GM12878 (cell line): ENCODE measurements at regions not wholly inside any gene's neighbourhood (a gene's known extent, or its start where the extent isn't known, plus 50 kb on each side); places are given as distances from the start of the nearest gene placed in this dataset.

ENCODE experiments used
- ATAC-seq: fragments of 200-7000 bp; cut with Tn5 transposase; 3 replicates; pipeline ENCODE4 v1.9.1; 2020; ENCODE audit warnings: mild to moderate bottlenecking, moderate library complexity
- BruUV-seq: library from RNA; stranded (reverse); fragments of 400-500 nt; replicated peaks from 2 replicates; lab custom pipeline; 2021; lab: Mats Ljungman, UMichigan
- CTCF ChIA-PET: fragments of 300-600 bp; sonication (Branson Sonifier 250); formaldehyde crosslinking; extraction: SDS; loops from one replicate; lab custom pipeline; 2021; ENCODE audit warnings: inconsistent platforms; lab: Yijun Ruan, JAX
- POLR2A ChIA-PET: fragments of 350-600 bp; formaldehyde crosslinking; extraction: SDS; loops from one replicate; lab custom pipeline; 2021; ENCODE audit warnings: inconsistent platforms; lab: Charles Lee
- RAD21 ChIA-PET: fragments of 300-600 bp; sonication (Branson Sonifier 250); formaldehyde crosslinking; loops from one replicate; lab custom pipeline; 2023; ENCODE audit warnings: antibody characterized with exemption; ENCODE audit not compliant: unreplicated experiment; lab: Charles Lee
- SMC1A ChIA-PET: fragments of 300-600 bp; sonication (Branson Sonifier 250); formaldehyde crosslinking; loops from one replicate; lab custom pipeline; 2023; ENCODE audit not compliant: unreplicated experiment, uncharacterized antibody; lab: Charles Lee
- DNase-seq: peaks from one replicate; pipeline ENCODE4 v3.0.0-alpha.2; 2011; ENCODE audit warnings: low read depth, low spot score
- FAIRE-seq: peaks from 3 replicates; lab custom pipeline; 2011; peaks lifted over from hg19 to GRCh38; lab: Jason Lieb, UNC
- H2AFZ ChIP-seq: 2 replicates; pipeline ENCODE4 v1.6.0; 2011; ENCODE audit warnings: low read depth, low read length, control low read depth; ENCODE audit not compliant: control insufficient read depth
- H3K27ac ChIP-seq: 2 replicates; pipeline ENCODE4 v1.5.1; 2011; ENCODE audit warnings: control low read depth; ENCODE audit not compliant: control insufficient read depth, insufficient read depth
- H3K27me3 ChIP-seq, 2 experiments: replicated peaks in 1 of 2; 2 replicates each; pipeline versions ENCODE4 v1.6.0 to v1.6.1; 2011; ENCODE audit warnings: low read length in 1 of 2; ENCODE audit not compliant: control insufficient read depth in 2 of 2, insufficient read depth in 2 of 2
- H3K36me3 ChIP-seq, 2 experiments: 2 replicates each; pipeline ENCODE4 v1.5.1; 2011; ENCODE audit warnings: low read length in 1 of 2; ENCODE audit not compliant: control insufficient read depth in 2 of 2, insufficient read depth in 2 of 2
- H3K4me1 ChIP-seq: 2 replicates; pipeline ENCODE4 v1.6.1; 2011; ENCODE audit warnings: mild to moderate bottlenecking, low read length, moderate library complexity, mixed read lengths; ENCODE audit not compliant: control insufficient read depth, insufficient read depth
- H3K4me2 ChIP-seq: 2 replicates; pipeline ENCODE4 v1.6.0; 2011; ENCODE audit warnings: control low read depth; ENCODE audit not compliant: control insufficient read depth, insufficient read depth
- H3K4me3 ChIP-seq: fragments of 200-600 bp; sonication (generic); 2 replicates; pipeline ENCODE4 v1.5.1; 2016
- H3K79me2 ChIP-seq: 2 replicates; pipeline ENCODE4 v1.6.0; 2011; ENCODE audit warnings: low read length; ENCODE audit not compliant: control insufficient read depth, insufficient read depth
- H3K9ac ChIP-seq: 2 replicates; pipeline ENCODE4 v1.8.0; 2011; ENCODE audit warnings: low read length, control low read depth, mixed read lengths; ENCODE audit not compliant: control insufficient read depth, insufficient read depth
- H3K9me3 ChIP-seq: replicated peaks from 3 replicates; pipeline ENCODE4 v1.5.1; 2011; ENCODE audit warnings: mild to moderate bottlenecking, low read length; ENCODE audit not compliant: control insufficient read depth, insufficient read depth
- H4K20me1 ChIP-seq: 2 replicates; pipeline ENCODE4 v1.6.0; 2011; ENCODE audit not compliant: control insufficient read depth, insufficient read depth
- ATF3 ChIP-seq: IDR thresholded peaks from 2 replicates; pipeline ENCODE4 v1.6.1; 2011; ENCODE audit warnings: low read depth, mild to moderate bottlenecking, low read length, moderate library complexity, borderline replicate concordance; ENCODE audit errors: extremely low read depth
- BCLAF1 ChIP-seq: fragments of 450-650 bp; IDR thresholded peaks from 2 replicates; pipeline ENCODE4 v1.6.1; 2017; ENCODE audit warnings: antibody characterized with exemption, mild to moderate bottlenecking, moderate library complexity
- MEF2B ChIP-seq: fragments of 450-650 bp; IDR thresholded peaks from 2 replicates; pipeline ENCODE4 v1.6.1; 2018; ENCODE audit warnings: mild to moderate bottlenecking, moderate library complexity; ENCODE audit not compliant: partially characterized antibody, poor library complexity, severe bottlenecking
- MTA3 ChIP-seq: IDR thresholded peaks from 2 replicates; pipeline ENCODE4 v1.6.1; 2012; ENCODE audit warnings: low read length, inconsistent platforms, borderline replicate concordance
- MXI1 ChIP-seq: fragments of 150-350 bp; IDR thresholded peaks from 2 replicates; pipeline ENCODE4 v1.6.1; 2011; ENCODE audit warnings: low read depth, mild to moderate bottlenecking, inconsistent platforms, low read length, improper control_type of control experiment
- PAX5 ChIP-seq: IDR thresholded peaks from 2 replicates; pipeline ENCODE4 v1.6.1; 2011; ENCODE audit warnings: low read depth, low read length, borderline replicate concordance
- ZNF24 ChIP-seq: fragments of 450-650 bp; IDR thresholded peaks from 2 replicates; pipeline ENCODE4 v1.6.1; 2017; ENCODE audit warnings: antibody characterized with exemption, mild to moderate bottlenecking
- WGBS: methylation state at CpG from one replicate; pipeline ENCODE4 v1.1.6; 2016; ENCODE audit warnings: low lambda C conversion rate; ENCODE audit not compliant: insufficient replicate concordance, insufficient coverage; ENCODE audit errors: missing lambda C conversion rate; 5-methylcytosine and 5-hydroxymethylcytosine counted together
- in situ Hi-C: fragments of 300-500 bp; cut with MboI; formaldehyde crosslinking; loops from 9 replicates; pipeline ENCODE4 v1.14.3; 2018; ENCODE audit warnings: mixed read lengths
- intact Hi-C: fragments of 100-400 bp; cut with micrococcal nuclease; formaldehyde crosslinking; loops from one replicate; pipeline ENCODE4 v1.14.2; 2022; ENCODE audit not compliant: unreplicated experiment

GRCh38 chr9:78970375-78970774 is 601.4 kb upstream of the TLE4 start:
- RAD21 ChIA-PET = no interaction called here
- no peak for ATAC-seq
- Histone ChIP-seq H3K9ac (no peak overlapping the region), H4K20me1 (no peaks in the 10 kb centered on the region), H3K9me3 (no peaks in the 10 kb centered on the region), H3K27ac (no peak overlapping the region), H3K36me3 (no peaks in the 10 kb centered on the region), H3K4me2 (no peak overlapping the region), H3K4me3 (no peak overlapping the region), H2AFZ (no peak overlapping the region), H3K79me2 (no peaks in the 10 kb centered on the region), H3K4me1 (no peaks in the 10 kb centered on the region), H3K27me3 (no peaks in the 10 kb centered on the region)
- in situ Hi-C loops = no loop called here
- TF ChIP-seq PAX5 (no peak), MXI1 (no peak), MTA3 (no peak), MEF2B (no peak), ATF3 (no peak), BCLAF1 (no peak), ZNF24 (no peak)
- intact Hi-C loops = no loop called here
- CTCF ChIA-PET = no interaction called here
- BruUV-seq = no TSS peak
- DNase-seq = no peak
- WGBS = 42% methylated on average over 2 of the region's 2 CpGs
- POLR2A ChIA-PET = no interaction called here
- SMC1A ChIA-PET = no interaction called here
- FAIRE-seq = no peak
